SK-N-SH treated with all-trans-retinoic acid at 6 μM for 48 hours (cell line): ENCODE measurements at regions not wholly inside any gene's neighbourhood (a gene's known extent, or its start where the extent isn't known, plus 50 kb on each side); places are given as distances from the start of the nearest gene placed in this dataset.

Experiments
- ATAC-seq: fragments of 200-7000 bp; cut with Tn5 transposase; 3 replicates; pipeline ENCODE4 v1.9.1; 2020; ENCODE audit warnings: mild to moderate bottlenecking, moderate library complexity
- ARNTL ChIP-seq: fragments of 450-650 bp; formaldehyde crosslinking; IDR thresholded peaks from 2 replicates; pipeline ENCODE4 v1.5.0; 2020; ENCODE audit warnings: low read depth, mild to moderate bottlenecking, moderate library complexity, borderline replicate concordance
- BACH2 ChIP-seq: fragments of 250-450 bp; sonication (Bioruptor Pico); IDR thresholded peaks from 2 replicates; pipeline ENCODE4 v1.9.0; 2021; ENCODE audit warnings: mild to moderate bottlenecking, borderline replicate concordance
- CSDC2 ChIP-seq: fragments of 250-450 bp; sonication (Bioruptor Pico); IDR thresholded peaks from 2 replicates; pipeline ENCODE4 v1.5.0; 2020; ENCODE audit warnings: mild to moderate bottlenecking, moderate library complexity
- ESRRG ChIP-seq: fragments of 250-450 bp; sonication (Bioruptor Pico); IDR thresholded peaks from 2 replicates; pipeline ENCODE4 v1.6.1; 2021; ENCODE audit warnings: mild to moderate bottlenecking
- GLIS3 ChIP-seq: fragments of 250-450 bp; sonication (Bioruptor Pico); IDR thresholded peaks from 2 replicates; pipeline ENCODE4 v1.5.0; 2020; ENCODE audit warnings: mild to moderate bottlenecking, moderate library complexity
- ISL1 ChIP-seq: fragments of 250-450 bp; sonication (Bioruptor Pico); IDR thresholded peaks from 2 replicates; pipeline ENCODE4 v2.1.2; 2022; ENCODE audit warnings: mild to moderate bottlenecking, moderate library complexity
- OSR1 ChIP-seq: fragments of 250-450 bp; sonication (Bioruptor Pico); IDR thresholded peaks from 2 replicates; pipeline ENCODE4 v1.8.0; 2022; ENCODE audit warnings: moderate library complexity, mild to moderate bottlenecking, inconsistent platforms
- PPARA ChIP-seq: fragments of 250-450 bp; sonication (Bioruptor Pico); IDR thresholded peaks from 2 replicates; pipeline ENCODE4 v1.5.0; 2020; ENCODE audit warnings: mild to moderate bottlenecking, borderline replicate concordance
- RARB ChIP-seq: fragments of 250-450 bp; sonication (Bioruptor Pico); IDR thresholded peaks from 2 replicates; pipeline ENCODE4 v1.8.0; 2021; ENCODE audit warnings: mild to moderate bottlenecking, moderate library complexity
- SNAI2 ChIP-seq: fragments of 250-450 bp; sonication (Bioruptor Pico); IDR thresholded peaks from 2 replicates; pipeline ENCODE4 v1.5.0; 2020; ENCODE audit warnings: mild to moderate bottlenecking, moderate library complexity
- TCF4 ChIP-seq: fragments of 250-450 bp; sonication (Bioruptor Pico); IDR thresholded peaks from 2 replicates; pipeline ENCODE4 v1.8.0; 2021; ENCODE audit warnings: mild to moderate bottlenecking, moderate library complexity, borderline replicate concordance
- TOX ChIP-seq: fragments of 250-450 bp; sonication (Bioruptor Pico); IDR thresholded peaks from 2 replicates; pipeline ENCODE4 v1.8.0; 2021; ENCODE audit warnings: mild to moderate bottlenecking, moderate library complexity, borderline replicate concordance
- ZC3H10 ChIP-seq: fragments of 250-450 bp; sonication (Bioruptor Pico); IDR thresholded peaks from 2 replicates; pipeline ENCODE4 v1.5.1; 2021; ENCODE audit warnings: mild to moderate bottlenecking, moderate library complexity
- ZFP3 ChIP-seq: fragments of 250-450 bp; sonication (Bioruptor Pico); IDR thresholded peaks from 2 replicates; pipeline ENCODE4 v1.5.0; 2020; ENCODE audit warnings: mild to moderate bottlenecking, moderate library complexity
- ZFP30 ChIP-seq: fragments of 450-650 bp; formaldehyde crosslinking; IDR thresholded peaks from 2 replicates; pipeline ENCODE4 v1.5.0; 2022; ENCODE audit warnings: mild to moderate bottlenecking, moderate library complexity
- ZNF565 ChIP-seq: fragments of 450-650 bp; formaldehyde crosslinking; conservative IDR thresholded peaks from 2 replicates; pipeline ENCODE4 v1.5.0; 2020; ENCODE audit warnings: low read depth, mild to moderate bottlenecking, moderate library complexity
- ZNF70 ChIP-seq: fragments of 450-650 bp; formaldehyde crosslinking; IDR thresholded peaks from 2 replicates; pipeline ENCODE4 v1.5.0; 2020; ENCODE audit warnings: mild to moderate bottlenecking, moderate library complexity
- ZNF8 ChIP-seq: fragments of 450-650 bp; formaldehyde crosslinking; IDR thresholded peaks from 2 replicates; pipeline ENCODE4 v1.5.0; 2020; ENCODE audit warnings: mild to moderate bottlenecking, moderate library complexity
- TF ChIP-seq, protein P1 (sequence below): fragments of 250-450 bp; sonication (Bioruptor Pico); IDR thresholded peaks from 2 replicates; pipeline ENCODE4 v1.5.0; 2020; ENCODE audit warnings: mild to moderate bottlenecking, moderate library complexity
- TF ChIP-seq, protein P2 (sequence below): fragments of 250-450 bp; sonication (Bioruptor Pico); IDR thresholded peaks from 2 replicates; pipeline ENCODE4 v1.5.1; 2021; ENCODE audit warnings: mild to moderate bottlenecking, moderate library complexity
- TF ChIP-seq, protein P3 (sequence below): fragments of 250-450 bp; sonication (Bioruptor Pico); IDR thresholded peaks from 2 replicates; pipeline ENCODE4 v1.8.0; 2020; ENCODE audit warnings: mild to moderate bottlenecking, moderate library complexity, borderline replicate concordance
- TF ChIP-seq, protein P4 (sequence below): fragments of 250-450 bp; sonication (Bioruptor Pico); IDR thresholded peaks from 2 replicates; pipeline ENCODE4 v1.8.0; 2021; ENCODE audit warnings: low read depth, mild to moderate bottlenecking, moderate library complexity, borderline replicate concordance
- TF ChIP-seq, protein P5 (sequence below): fragments of 250-450 bp; sonication (Bioruptor Pico); IDR thresholded peaks from 2 replicates; pipeline ENCODE4 v1.5.1; 2020; ENCODE audit warnings: low read depth, mild to moderate bottlenecking, moderate library complexity

DNA sequence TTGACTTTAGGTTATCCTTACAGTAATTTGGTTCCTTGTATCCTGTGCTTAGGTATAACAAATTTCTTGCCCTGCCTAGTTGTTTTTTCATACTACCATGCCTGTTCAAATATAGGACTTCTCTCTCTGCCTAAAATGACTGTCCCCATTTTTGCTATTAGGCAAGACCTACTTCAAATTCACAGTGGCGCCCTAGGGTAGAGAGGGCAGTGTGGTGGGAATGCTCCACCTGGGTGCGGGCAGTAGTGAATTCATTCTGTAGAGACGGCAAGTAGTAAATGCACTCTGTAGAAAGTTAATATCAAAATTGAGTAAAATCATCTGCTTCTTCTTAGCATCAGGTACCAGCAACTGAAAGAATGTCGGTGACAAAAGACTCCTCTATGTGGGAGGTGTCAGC, 120.4 kb upstream of the RHOBTB1 start:
- no peak for ATAC-seq
- TF ChIP-seq ZFP30 (CRISPR knock-in tag) (no peak), BACH2 (no peak), ZC3H10 (no peak)

DNA sequence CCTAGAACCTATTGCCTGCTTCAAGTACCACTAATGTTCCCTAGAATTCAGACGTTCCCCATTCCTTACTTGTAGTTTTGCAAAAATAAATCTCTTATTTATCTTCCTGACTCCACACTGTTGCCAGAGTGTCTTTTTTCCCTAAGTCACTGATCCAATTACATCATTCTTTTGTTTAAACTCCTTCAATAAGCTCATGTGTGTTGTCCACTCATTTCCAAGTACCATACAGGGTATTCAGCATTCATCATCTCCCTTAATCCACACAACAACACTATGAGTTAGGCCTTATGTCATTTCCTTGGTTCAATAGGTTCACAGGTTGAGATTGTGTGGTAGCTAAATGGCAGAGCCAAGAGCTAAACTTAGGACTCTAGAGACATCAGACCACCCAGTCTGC, 119.9 kb upstream of the RHOBTB1 start:
- TF ChIP-seq ZFP30 (CRISPR knock-in tag) (no peak), ARNTL (CRISPR knock-in tag) (no peak), SNAI2 (CRISPR knock-in tag) (no peak), ZFP3 (CRISPR knock-in tag) (no peak), TOX (CRISPR knock-in tag) (no peak), ZNF70 (CRISPR knock-in tag) (no peak), ZNF565 (CRISPR knock-in tag) (no peak), TCF4 (CRISPR knock-in tag) (no peak), GLIS3 (CRISPR knock-in tag) (no peak), ZC3H10 (no peak), PPARA (no peak)
- TF ChIP-seq, protein P1, sequence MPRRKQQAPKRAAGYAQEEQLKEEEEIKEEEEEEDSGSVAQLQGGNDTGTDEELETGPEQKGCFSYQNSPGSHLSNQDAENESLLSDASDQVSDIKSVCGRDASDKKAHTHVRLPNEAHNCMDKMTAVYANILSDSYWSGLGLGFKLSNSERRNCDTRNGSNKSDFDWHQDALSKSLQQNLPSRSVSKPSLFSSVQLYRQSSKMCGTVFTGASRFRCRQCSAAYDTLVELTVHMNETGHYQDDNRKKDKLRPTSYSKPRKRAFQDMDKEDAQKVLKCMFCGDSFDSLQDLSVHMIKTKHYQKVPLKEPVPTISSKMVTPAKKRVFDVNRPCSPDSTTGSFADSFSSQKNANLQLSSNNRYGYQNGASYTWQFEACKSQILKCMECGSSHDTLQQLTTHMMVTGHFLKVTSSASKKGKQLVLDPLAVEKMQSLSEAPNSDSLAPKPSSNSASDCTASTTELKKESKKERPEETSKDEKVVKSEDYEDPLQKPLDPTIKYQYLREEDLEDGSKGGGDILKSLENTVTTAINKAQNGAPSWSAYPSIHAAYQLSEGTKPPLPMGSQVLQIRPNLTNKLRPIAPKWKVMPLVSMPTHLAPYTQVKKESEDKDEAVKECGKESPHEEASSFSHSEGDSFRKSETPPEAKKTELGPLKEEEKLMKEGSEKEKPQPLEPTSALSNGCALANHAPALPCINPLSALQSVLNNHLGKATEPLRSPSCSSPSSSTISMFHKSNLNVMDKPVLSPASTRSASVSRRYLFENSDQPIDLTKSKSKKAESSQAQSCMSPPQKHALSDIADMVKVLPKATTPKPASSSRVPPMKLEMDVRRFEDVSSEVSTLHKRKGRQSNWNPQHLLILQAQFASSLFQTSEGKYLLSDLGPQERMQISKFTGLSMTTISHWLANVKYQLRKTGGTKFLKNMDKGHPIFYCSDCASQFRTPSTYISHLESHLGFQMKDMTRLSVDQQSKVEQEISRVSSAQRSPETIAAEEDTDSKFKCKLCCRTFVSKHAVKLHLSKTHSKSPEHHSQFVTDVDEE (CRISPR knock-in tag), result no peak
- ATAC-seq, result no peak

DNA sequence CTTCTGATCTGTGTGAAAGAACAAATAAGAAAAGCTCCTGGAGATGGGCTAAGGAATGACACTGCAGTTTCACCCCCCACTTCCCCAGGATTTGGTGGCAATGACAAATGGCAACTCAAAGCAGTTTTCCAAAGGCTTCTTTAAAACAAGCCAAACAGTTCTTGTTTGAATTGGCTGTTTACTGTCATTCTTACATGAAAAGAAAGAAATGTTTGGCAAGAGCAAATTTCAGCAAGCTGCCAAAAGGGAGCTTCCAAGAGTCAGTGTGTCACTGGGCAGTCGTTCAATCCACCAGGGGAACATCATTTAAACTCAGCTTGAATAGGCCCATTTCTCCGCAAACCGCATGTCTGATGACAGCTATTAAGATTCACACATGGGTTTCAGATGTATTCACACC, 119.0 kb upstream of the RHOBTB1 start:
- TF ChIP-seq ZNF565 (CRISPR knock-in tag) (no peak), CSDC2 (CRISPR knock-in tag) (no peak), ARNTL (CRISPR knock-in tag) (no peak), SNAI2 (CRISPR knock-in tag) (no peak), BACH2 (no peak), ISL1 (CRISPR knock-in tag) (no peak), RARB (no peak), OSR1 (CRISPR knock-in tag) (no peak), ZNF8 (CRISPR knock-in tag) (no peak), ZFP30 (CRISPR knock-in tag) (no peak), ZC3H10 (no peak), TCF4 (CRISPR knock-in tag) (no peak), GLIS3 (CRISPR knock-in tag) (no peak), ESRRG (no peak)
- TF ChIP-seq, protein P2, sequence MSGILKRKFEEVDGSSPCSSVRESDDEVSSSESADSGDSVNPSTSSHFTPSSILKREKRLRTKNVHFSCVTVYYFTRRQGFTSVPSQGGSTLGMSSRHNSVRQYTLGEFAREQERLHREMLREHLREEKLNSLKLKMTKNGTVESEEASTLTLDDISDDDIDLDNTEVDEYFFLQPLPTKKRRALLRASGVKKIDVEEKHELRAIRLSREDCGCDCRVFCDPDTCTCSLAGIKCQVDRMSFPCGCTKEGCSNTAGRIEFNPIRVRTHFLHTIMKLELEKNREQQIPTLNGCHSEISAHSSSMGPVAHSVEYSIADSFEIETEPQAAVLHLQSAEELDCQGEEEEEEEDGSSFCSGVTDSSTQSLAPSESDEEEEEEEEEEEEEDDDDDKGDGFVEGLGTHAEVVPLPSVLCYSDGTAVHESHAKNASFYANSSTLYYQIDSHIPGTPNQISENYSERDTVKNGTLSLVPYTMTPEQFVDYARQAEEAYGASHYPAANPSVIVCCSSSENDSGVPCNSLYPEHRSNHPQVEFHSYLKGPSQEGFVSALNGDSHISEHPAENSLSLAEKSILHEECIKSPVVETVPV (CRISPR knock-in tag), result no peak
- TF ChIP-seq, protein P3, sequence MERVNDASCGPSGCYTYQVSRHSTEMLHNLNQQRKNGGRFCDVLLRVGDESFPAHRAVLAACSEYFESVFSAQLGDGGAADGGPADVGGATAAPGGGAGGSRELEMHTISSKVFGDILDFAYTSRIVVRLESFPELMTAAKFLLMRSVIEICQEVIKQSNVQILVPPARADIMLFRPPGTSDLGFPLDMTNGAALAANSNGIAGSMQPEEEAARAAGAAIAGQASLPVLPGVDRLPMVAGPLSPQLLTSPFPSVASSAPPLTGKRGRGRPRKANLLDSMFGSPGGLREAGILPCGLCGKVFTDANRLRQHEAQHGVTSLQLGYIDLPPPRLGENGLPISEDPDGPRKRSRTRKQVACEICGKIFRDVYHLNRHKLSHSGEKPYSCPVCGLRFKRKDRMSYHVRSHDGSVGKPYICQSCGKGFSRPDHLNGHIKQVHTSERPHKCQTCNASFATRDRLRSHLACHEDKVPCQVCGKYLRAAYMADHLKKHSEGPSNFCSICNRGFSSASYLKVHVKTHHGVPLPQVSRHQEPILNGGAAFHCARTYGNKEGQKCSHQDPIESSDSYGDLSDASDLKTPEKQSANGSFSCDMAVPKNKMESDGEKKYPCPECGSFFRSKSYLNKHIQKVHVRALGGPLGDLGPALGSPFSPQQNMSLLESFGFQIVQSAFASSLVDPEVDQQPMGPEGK (CRISPR knock-in tag), result no peak
- TF ChIP-seq, protein P4, sequence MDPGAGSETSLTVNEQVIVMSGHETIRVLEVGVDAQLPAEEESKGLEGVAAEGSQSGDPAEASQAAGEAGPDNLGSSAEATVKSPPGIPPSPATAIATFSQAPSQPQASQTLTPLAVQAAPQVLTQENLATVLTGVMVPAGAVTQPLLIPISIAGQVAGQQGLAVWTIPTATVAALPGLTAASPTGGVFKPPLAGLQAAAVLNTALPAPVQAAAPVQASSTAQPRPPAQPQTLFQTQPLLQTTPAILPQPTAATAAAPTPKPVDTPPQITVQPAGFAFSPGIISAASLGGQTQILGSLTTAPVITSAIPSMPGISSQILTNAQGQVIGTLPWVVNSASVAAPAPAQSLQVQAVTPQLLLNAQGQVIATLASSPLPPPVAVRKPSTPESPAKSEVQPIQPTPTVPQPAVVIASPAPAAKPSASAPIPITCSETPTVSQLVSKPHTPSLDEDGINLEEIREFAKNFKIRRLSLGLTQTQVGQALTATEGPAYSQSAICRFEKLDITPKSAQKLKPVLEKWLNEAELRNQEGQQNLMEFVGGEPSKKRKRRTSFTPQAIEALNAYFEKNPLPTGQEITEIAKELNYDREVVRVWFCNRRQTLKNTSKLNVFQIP (CRISPR knock-in tag), result no peak
- TF ChIP-seq, protein P1 (CRISPR knock-in tag), result no peak
- TF ChIP-seq, protein P5, sequence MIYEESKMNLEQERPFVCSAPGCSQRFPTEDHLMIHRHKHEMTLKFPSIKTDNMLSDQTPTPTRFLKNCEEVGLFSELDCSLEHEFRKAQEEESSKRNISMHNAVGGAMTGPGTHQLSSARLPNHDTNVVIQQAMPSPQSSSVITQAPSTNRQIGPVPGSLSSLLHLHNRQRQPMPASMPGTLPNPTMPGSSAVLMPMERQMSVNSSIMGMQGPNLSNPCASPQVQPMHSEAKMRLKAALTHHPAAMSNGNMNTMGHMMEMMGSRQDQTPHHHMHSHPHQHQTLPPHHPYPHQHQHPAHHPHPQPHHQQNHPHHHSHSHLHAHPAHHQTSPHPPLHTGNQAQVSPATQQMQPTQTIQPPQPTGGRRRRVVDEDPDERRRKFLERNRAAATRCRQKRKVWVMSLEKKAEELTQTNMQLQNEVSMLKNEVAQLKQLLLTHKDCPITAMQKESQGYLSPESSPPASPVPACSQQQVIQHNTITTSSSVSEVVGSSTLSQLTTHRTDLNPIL, result no peak
- no peak for ATAC-seq
